SK-N-SH treated with all-trans-retinoic acid at 6 μM for 48 hours (cell line): ENCODE measurements at regions not wholly inside any gene's neighbourhood (a gene's known extent, or its start where the extent isn't known, plus 50 kb on each side); places are given as distances from the start of the nearest gene placed in this dataset.
"Not testable (repeated sequence)": the region's sequence is repeated elsewhere in the genome, so short reads cannot be mapped to it uniquely, and the experiment has no call there.

Experiments
- CREB5 ChIP-seq: fragments of 250-450 bp; sonication (Bioruptor Pico); IDR thresholded peaks from 2 replicates; pipeline ENCODE4 v1.5.1; 2020; ENCODE audit warnings: low read depth, mild to moderate bottlenecking, moderate library complexity
- PATZ1 ChIP-seq: fragments of 250-450 bp; sonication (Bioruptor Pico); IDR thresholded peaks from 2 replicates; pipeline ENCODE4 v1.8.0; 2020; ENCODE audit warnings: mild to moderate bottlenecking, moderate library complexity, borderline replicate concordance
- POU6F1 ChIP-seq: fragments of 250-450 bp; sonication (Bioruptor Pico); IDR thresholded peaks from 2 replicates; pipeline ENCODE4 v1.8.0; 2021; ENCODE audit warnings: low read depth, mild to moderate bottlenecking, moderate library complexity, borderline replicate concordance
- SNAI2 ChIP-seq: fragments of 250-450 bp; sonication (Bioruptor Pico); IDR thresholded peaks from 2 replicates; pipeline ENCODE4 v1.5.0; 2020; ENCODE audit warnings: mild to moderate bottlenecking, moderate library complexity
- ZFP30 ChIP-seq: fragments of 450-650 bp; formaldehyde crosslinking; IDR thresholded peaks from 2 replicates; pipeline ENCODE4 v1.5.0; 2022; ENCODE audit warnings: mild to moderate bottlenecking, moderate library complexity
- ZNF8 ChIP-seq: fragments of 450-650 bp; formaldehyde crosslinking; IDR thresholded peaks from 2 replicates; pipeline ENCODE4 v1.5.0; 2020; ENCODE audit warnings: mild to moderate bottlenecking, moderate library complexity
- TF ChIP-seq, protein P1 (sequence below): fragments of 250-450 bp; sonication (Bioruptor Pico); IDR thresholded peaks from 2 replicates; pipeline ENCODE4 v1.5.1; 2021; ENCODE audit warnings: mild to moderate bottlenecking, moderate library complexity

DNA sequence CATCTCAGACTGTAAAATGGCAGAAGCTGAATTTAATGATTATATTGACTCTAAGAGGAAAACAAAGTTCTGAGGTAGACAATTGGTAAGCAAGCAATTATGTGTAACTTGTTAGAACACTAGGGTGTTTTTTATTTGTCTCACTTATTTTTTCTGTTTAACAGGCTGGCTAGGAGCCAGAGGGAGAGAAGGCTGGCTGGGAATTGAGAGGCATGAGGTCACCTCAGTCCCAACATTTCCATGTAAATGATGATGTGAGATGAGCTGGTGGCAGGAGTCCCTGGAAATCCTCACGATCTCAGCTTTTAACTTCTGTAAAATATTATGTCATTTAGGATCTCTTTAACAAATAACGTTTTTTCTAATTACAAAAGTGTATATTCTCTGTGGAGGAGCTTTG is 66.9 kb upstream of the PLEKHG4B start:
- not testable (repeated sequence) for TF ChIP-seq PATZ1 (CRISPR knock-in tag); ZFP30 (CRISPR knock-in tag); POU6F1; CREB5; SNAI2; ZNF8 (CRISPR knock-in tag)
- TF ChIP-seq, protein P1, sequence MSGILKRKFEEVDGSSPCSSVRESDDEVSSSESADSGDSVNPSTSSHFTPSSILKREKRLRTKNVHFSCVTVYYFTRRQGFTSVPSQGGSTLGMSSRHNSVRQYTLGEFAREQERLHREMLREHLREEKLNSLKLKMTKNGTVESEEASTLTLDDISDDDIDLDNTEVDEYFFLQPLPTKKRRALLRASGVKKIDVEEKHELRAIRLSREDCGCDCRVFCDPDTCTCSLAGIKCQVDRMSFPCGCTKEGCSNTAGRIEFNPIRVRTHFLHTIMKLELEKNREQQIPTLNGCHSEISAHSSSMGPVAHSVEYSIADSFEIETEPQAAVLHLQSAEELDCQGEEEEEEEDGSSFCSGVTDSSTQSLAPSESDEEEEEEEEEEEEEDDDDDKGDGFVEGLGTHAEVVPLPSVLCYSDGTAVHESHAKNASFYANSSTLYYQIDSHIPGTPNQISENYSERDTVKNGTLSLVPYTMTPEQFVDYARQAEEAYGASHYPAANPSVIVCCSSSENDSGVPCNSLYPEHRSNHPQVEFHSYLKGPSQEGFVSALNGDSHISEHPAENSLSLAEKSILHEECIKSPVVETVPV (CRISPR knock-in tag): not testable (repeated sequence)
